ENCODE measurements at regions not wholly inside any gene's neighbourhood (a gene's known extent, or its start where the extent isn't known, plus 50 kb on each side); places are given as distances from the start of the nearest gene placed in this dataset.
A peak's percentile ranks its signal among the peaks of the same experiment; 100 is the strongest.
"Not testable (repeated sequence)": the region's sequence is repeated elsewhere in the genome, so short reads cannot be mapped to it uniquely, and the experiment has no call there.

GRCh38 chr3:34079849-34080248 lies 281.4 kb downstream of the PDCD6IP start:
- DNase-seq; intact Hi-C loops (cut with DNase I): not testable (repeated sequence)

DNA sequence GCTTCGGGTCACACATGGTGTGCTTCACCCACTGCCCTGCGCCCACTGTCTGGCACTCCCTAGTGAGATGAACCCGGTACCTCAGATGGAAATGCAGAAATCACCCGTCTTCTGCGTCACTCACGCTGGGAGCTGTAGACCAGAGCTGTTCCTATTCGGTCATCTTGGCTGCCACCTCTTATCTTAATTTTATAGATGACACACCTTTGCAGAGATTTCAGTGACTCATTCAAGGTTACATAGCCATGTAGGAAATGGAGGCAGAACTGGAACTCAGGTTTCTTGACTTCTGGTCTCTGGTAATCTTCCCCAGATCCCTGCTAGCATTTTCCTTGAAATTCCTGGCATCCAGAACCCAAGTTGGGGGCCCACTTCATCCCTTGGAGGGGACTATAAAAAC lies 291.9 kb downstream of the PDCD6IP start:
- intact Hi-C loops (cut with DNase I); DNase-seq: not testable (repeated sequence)

DNA sequence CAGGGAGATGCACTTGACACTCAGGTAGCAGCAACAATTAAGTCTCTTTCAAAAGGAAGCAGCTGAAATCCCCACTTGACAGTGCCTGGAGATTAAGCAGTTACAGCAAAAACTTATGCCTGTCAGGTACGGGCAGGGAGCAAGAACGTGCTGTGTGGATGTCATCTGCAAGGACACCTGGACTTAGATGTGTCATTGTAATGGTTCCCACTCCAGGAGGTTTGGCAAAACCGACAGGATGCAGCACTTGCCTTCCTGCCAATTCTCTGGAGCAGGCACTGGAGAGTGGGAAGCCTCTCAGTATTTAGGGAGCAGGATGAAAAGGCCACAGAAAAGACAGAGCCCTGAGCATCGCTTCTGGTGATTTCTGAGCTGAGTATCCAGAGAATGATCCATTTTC lies 292.4 kb downstream of the PDCD6IP start:
- intact Hi-C loops (cut with DNase I): no loop called here
- no peak for DNase-seq

DNA sequence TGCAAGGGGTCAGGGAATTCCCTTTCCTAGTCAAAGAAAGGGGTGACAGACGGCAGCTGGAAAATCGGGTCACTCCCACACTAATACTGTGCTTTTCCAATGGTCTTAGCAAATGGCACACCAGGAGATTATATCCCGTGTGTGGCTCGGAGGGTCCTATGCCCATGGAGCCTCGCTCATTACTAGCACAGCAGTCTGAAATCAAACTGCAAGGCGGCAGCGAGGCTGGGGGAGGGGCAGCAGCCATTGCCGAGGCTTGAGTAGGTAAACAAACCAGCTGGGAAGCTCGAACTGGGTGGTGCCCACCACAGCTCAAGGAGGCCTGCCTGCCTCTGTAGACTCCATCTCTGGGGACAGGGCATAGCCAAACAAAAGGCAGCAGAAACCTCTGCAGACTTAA lies 295.9 kb downstream of the PDCD6IP start:
- DNase-seq; intact Hi-C loops (cut with DNase I): not testable (repeated sequence)

DNA sequence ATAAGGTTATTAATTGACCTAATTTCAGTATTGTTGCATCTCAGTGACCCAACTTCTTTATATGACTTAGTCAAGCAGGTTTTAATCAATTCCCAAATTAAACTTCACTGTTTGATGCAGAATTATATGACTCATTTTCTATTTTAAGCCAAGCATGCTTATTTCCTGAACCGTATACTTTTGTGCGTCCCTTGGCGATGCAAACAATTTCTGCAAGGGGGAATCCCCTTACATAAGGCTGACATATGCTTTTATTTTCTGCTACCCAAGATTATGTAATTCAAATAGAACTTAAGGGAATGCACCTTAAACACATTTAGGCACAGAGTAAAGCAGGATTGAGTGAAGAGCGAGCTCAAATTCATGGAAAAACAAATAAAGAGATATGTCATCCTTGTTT lies 303.9 kb downstream of the PDCD6IP start:
- DNase-seq: no peak

GRCh38 chr3:34106379-34106778 lies 307.9 kb downstream of the PDCD6IP start:
- intact Hi-C loops (cut with DNase I): no loop called here
- no peak for DNase-seq

More for the DNA sequence above, 303.9 kb downstream of the PDCD6IP start:
- intact Hi-C loops (cut with DNase I): no loop called here

DNA sequence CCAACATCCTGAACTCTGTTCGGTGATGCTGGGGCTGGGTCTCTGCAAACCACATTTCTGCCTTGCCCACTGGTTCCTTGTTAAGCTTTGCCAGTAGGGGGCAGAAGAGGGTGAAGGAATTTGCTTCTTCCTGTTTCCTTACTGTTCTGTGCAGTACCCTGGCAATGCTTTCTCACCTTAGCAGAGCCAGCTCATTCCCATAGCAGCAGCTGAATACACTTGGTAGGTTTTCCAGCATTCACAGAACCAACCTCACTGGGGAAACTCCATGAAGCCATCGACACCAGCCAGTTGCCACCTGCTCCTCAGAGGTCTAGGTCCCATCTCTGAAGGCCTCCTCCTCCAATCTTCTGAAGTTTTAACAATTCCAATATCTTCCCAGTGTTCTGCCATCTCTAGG lies 308.4 kb downstream of the PDCD6IP start:
- DNase-seq: peak in 20 of 42 donors; percentile 2 to 51 (median 25)
- intact Hi-C loops (cut with DNase I): no loop called here

GRCh38 chr3:34107669-34108068 lies 309.2 kb downstream of the PDCD6IP start:
- intact Hi-C loops (cut with DNase I): no loop called here

GRCh38 chr3:34109021-34109420 lies 310.6 kb downstream of the PDCD6IP start:
- intact Hi-C loops (cut with DNase I): no loop called here
- no peak for DNase-seq

More at GRCh38 chr3:34107669-34108068, 309.2 kb downstream of the PDCD6IP start:
- no peak for DNase-seq

DNA sequence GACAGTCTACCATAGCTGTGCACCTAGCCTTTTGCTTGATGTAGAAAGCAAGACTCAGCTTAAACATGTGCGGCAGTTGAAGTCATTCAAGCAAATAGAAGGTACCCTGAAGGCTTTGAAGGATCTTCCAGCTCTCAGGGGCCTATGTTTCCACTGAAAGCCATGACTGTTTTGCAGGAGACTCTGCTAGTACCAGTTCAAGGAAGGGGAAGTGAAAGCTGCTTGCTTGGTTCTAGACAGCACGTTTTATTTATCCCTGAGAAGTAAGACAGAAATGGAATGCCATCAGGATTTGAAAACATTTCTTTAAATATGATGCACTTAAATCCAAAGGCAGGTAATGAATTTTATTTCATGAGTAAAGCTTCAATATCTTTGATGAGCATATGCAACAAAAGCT lies 311.4 kb downstream of the PDCD6IP start:
- DNase-seq: no peak
- intact Hi-C loops (cut with DNase I): no loop called here

DNA sequence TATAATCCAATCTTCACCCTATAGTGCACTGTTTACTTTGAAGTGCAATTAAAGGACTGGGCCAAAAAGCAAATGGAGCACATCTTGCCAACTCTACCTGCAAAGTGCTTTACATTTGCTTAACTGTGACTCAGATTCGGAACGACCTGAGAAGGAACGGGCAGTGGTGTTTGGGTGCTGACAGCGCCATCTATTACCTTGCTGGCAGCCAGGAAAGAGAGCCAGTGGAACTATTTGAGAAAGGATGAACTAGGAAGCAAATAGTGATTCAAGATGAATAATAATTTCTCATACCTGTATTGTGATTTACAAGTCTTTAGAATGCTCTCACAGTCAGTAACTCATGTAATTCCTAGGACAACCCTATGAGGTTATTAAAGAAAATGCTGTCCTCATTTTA lies 312.9 kb downstream of the PDCD6IP start:
- intact Hi-C loops (cut with DNase I): no loop called here
- DNase-seq: no peak

DNA sequence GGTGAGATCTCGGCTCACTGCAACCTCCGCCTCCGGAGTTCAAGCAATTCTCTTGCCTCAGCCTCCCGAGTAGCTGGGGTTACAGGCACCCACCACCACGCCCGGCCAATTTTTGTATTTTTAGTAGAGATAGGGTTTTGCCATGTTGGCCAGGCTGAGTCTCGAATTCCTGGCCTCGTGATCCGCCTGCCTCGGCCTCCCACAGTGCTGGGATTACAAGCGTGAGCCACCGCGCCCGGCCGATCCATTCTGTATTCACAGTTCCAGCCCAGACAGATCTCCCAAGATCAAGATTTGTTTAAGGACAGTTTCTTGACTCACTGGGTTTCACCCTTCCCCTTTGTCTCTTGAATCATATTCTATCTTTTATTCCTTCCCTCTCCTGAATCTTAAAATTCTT lies 313.8 kb downstream of the PDCD6IP start:
- intact Hi-C loops (cut with DNase I); DNase-seq: not testable (repeated sequence)

DNA sequence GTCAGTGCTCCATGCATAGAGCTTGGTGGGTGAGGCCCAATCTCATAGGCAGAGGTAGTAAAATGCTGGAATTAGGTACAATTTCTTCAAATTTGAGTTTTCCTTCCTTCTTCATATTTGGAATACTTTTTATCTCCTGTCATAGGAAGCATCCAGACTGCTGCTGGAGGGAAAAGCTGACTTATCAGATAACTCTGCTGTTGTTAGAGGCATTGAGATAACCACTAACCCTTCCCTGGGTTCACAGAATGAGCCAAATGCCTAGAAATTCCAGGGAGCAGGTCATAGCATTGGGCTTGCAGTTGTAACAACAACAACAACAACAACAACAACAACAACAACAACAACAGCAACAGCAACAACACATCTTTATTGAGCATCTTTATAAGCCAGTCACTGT lies 332.7 kb downstream of the PDCD6IP start:
- intact Hi-C loops (cut with DNase I): no loop called here

DNA sequence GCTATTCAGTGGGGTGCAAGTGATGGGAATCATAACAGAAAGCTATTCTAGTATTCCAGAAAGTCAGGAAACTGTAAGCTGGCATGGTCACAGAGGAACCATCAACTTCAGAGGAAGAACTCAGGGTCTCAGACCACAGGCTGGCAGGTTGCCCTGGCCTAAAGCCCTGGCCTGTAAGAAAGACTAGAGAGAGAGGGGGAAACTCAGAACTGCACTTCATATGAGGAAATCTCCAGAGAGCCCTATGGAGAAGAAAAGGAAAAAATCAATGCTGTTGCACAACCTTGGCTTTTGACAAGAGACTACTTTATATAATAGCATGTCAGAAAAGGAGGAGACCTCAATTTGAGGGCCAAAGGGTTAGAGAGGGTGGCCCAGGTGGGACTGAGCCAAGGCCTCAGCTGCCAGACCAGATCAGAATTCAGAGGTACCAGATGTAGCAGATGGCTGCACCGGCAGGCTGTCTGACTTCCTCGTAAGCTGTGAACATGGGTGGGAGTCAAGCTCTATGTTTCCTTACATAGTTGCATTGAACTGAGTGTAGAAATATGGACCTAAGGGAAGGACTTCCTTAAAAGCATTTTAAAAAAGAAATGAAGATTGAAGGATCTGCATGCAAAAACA lies 333.8 kb downstream of the PDCD6IP start:
- intact Hi-C loops (cut with DNase I): no loop called here
- DNase-seq: no peak

More for the DNA sequence above, 332.7 kb downstream of the PDCD6IP start:
- no peak for DNase-seq

- no peak for DNase-seq
- intact Hi-C loops (cut with DNase I): no loop called here
Measured at GRCh38 chr3:34139566-34139965, 341.1 kb downstream of the PDCD6IP start.

DNA sequence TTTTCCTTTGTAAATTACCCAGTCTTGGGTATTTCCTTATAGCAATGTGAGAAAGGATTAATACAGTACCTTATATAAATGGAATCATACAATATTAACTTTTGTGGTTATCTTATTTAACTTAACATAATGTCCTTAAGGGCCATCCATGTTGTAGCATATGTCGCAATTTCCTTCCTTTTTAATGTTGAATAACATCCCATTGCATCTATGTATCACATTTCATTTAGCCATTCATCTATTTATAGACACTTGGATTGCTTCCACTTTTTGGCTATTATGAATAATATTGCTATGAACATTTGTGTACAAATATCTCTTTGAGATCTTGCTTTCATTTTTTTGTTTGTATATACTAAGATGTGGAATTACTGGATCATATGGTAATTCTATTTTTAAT lies 342.2 kb downstream of the PDCD6IP start:
- intact Hi-C loops (cut with DNase I): no loop called here
- DNase-seq: no peak

- intact Hi-C loops (cut with DNase I): no loop called here
- DNase-seq: no peak
Measured at GRCh38 chr3:34141841-34142337, 343.5 kb downstream of the PDCD6IP start.

GRCh38 chr3:34145796-34146195 lies 347.4 kb downstream of the PDCD6IP start:
- intact Hi-C loops (cut with DNase I): no loop called here
- no peak for DNase-seq

DNA sequence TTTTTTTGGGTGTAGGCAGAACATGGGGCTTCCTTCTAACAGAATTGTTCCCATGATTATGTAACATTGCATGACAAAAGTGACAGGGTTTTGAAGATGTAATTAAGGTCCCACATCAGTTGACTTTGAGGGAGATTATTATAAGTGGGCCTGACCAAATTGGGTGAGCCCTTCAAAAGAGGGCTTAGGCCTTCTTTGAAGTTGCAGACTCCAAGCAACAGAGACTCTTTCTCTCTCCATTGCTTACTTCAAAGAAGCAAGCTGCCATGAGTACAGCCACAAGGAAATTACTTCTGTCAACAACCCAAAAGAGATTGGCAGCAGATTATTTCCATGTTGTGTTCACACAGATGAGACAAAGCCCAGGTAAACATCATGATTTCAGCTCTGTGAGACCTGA lies 348.2 kb downstream of the PDCD6IP start:
- no peak for DNase-seq
- intact Hi-C loops (cut with DNase I): no loop called here

DNA sequence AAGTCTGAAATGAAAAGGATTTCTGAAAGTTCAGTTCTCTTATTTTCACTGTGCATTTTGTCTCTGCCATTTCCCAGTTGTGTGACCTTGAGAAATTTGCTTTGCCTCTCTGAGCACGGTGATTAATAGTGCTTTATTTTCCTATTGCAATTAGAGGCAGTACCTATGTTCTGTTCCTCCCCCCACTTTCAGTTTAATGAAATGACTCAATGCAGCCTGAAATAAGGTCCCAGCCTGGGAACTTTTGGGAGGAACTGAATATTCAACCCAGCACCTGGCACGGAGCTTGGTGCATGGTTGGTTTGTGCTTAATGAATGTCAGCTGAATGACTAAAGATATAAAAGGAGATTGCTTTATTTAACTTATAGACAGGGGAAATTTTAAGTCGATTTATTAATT lies 352.6 kb downstream of the PDCD6IP start:
- DNase-seq: peak in 3 of 42 donors; percentile 4 to 42 (median 17)
- intact Hi-C loops (cut with DNase I): no loop called here

- DNase-seq: no peak
- intact Hi-C loops (cut with DNase I): no loop called here
Measured at GRCh38 chr3:34152656-34153055, 354.2 kb downstream of the PDCD6IP start.

All from head of caudate nucleus (tissue), 42 donors.